Keratinocyte (primary cell): ENCODE measurements at regions not wholly inside any gene's neighbourhood (a gene's known extent, or its start where the extent isn't known, plus 50 kb on each side); places are given as distances from the start of the nearest gene placed in this dataset.

Experiments used
- DNase-seq: peaks from one replicate; pipeline ENCODE4 v3.0.0-alpha.2; 2011; ENCODE audit warnings: low read depth, missing footprints, low spot score
- FAIRE-seq: peaks from 2 replicates; lab custom pipeline; 2011; peaks lifted over from hg19 to GRCh38; lab: Jason Lieb, UNC
- H2AFZ ChIP-seq: 2 replicates; pipeline ENCODE4 v1.6.0; 2012; ENCODE audit warnings: low read length, control low read depth, inconsistent platforms; ENCODE audit not compliant: control insufficient read depth
- H3K27ac ChIP-seq: 2 replicates; pipeline ENCODE4 v1.5.1; 2011; ENCODE audit warnings: low read length; ENCODE audit not compliant: control insufficient read depth, insufficient read depth
- H3K27me3 ChIP-seq: 3 replicates; pipeline ENCODE4 v1.6.0; 2011; ENCODE audit warnings: low read length; ENCODE audit not compliant: control insufficient read depth, insufficient read depth; ENCODE audit errors: extremely low read depth
- H3K36me3 ChIP-seq, 2 experiments: 2 replicates in 1 of 2; 3 replicates in 1 of 2; pipeline ENCODE4 v1.5.1; 2011; ENCODE audit warnings: low read length in 2 of 2, mild to moderate bottlenecking in 1 of 2; ENCODE audit not compliant: control insufficient read depth in 2 of 2, insufficient read depth in 2 of 2; ENCODE audit errors: extremely low read depth in 1 of 2
- H3K4me1 ChIP-seq: 3 replicates; pipeline ENCODE4 v1.5.1; 2011; ENCODE audit warnings: low read length; ENCODE audit not compliant: control insufficient read depth, insufficient read depth; ENCODE audit errors: extremely low read depth
- H3K4me2 ChIP-seq: 3 replicates; pipeline ENCODE4 v1.6.0; 2011; ENCODE audit warnings: low read depth, low read length; ENCODE audit not compliant: control insufficient read depth, insufficient read depth; ENCODE audit errors: extremely low read depth
- H3K4me3 ChIP-seq, 3 experiments: fragments of 200-600 bp in 1 of 3; sonication (generic) in 1 of 3; 2 replicates in 2 of 3; 3 replicates in 1 of 3; pipeline ENCODE4 v1.5.1; 2011 to 2016; ENCODE audit warnings: low read length in 3 of 3, mild to moderate bottlenecking in 3 of 3, control low read depth in 2 of 3, inconsistent platforms in 1 of 3, low read depth in 1 of 3, mixed read lengths in 1 of 3, mixed run types in 1 of 3, moderate library complexity in 1 of 3; ENCODE audit not compliant: control insufficient read depth in 2 of 3, insufficient read depth in 2 of 3; ENCODE audit errors: extremely low read depth in 1 of 3
- H3K79me2 ChIP-seq: 2 replicates; pipeline ENCODE4 v1.6.0; 2012; ENCODE audit warnings: low read length; ENCODE audit not compliant: control insufficient read depth, insufficient read depth
- H3K9ac ChIP-seq: 3 replicates; pipeline ENCODE4 v1.6.0; 2011; ENCODE audit warnings: low read length; ENCODE audit not compliant: control insufficient read depth, insufficient read depth; ENCODE audit errors: extremely low read depth
- H3K9me1 ChIP-seq: 3 replicates; pipeline ENCODE4 v1.6.0; 2011; ENCODE audit warnings: low read length; ENCODE audit not compliant: control insufficient read depth, insufficient read depth; ENCODE audit errors: extremely low read depth
- H3K9me3 ChIP-seq: 2 replicates; pipeline ENCODE4 v1.5.1; 2012; ENCODE audit warnings: low read depth, low read length; ENCODE audit not compliant: control insufficient read depth
- H4K20me1 ChIP-seq: 3 replicates; pipeline ENCODE4 v1.6.0; 2011; ENCODE audit warnings: low read length; ENCODE audit not compliant: control insufficient read depth, insufficient read depth; ENCODE audit errors: extremely low read depth
- EZH2 ChIP-seq: IDR thresholded peaks from one replicate; pipeline ENCODE4 v1.6.1; 2012; ENCODE audit warnings: inconsistent platforms, mild to moderate bottlenecking, low read length, moderate library complexity
- dilution Hi-C: fragments of 300-500 bp; cut with MboI; formaldehyde crosslinking; loops from one replicate; pipeline ENCODE4 v1.7.0; 2020; ENCODE audit warnings: low sequenced_read_pairs; ENCODE audit not compliant: extremely low pct_ligation_motif_present
- TF ChIP-seq, protein P1 (sequence below), 3 experiments: IDR thresholded peaks in 1 of 3; conservative IDR thresholded peaks in 1 of 3; optimal IDR thresholded peaks in 1 of 3; 2 replicates in 2 of 3; 3 replicates in 1 of 3; pipeline versions ENCODE3 to v1.5.1; 2011; ENCODE audit warnings: low read length in 3 of 3, mild to moderate bottlenecking in 3 of 3, moderate library complexity in 2 of 3, control low read depth in 1 of 3, inconsistent platforms in 1 of 3; ENCODE audit not compliant: insufficient read depth in 2 of 3; ENCODE audit errors: extremely low read depth in 1 of 3

GRCh38 chr4:137156054-137156453, 376.2 kb downstream of the PCDH18 start:
- no peak overlapping the region for H3K4me2 ChIP-seq
- H3K36me3 ChIP-seq = no peaks in the 10 kb centered on the region
- no peaks in the 10 kb centered on the region for H3K9me3 ChIP-seq
- H3K27ac ChIP-seq = no peak overlapping the region
- H3K79me2 ChIP-seq = no peaks in the 10 kb centered on the region
- H3K27me3 ChIP-seq = no peaks in the 10 kb centered on the region
- DNase-seq = no peak
- no peak overlapping the region for H3K9ac ChIP-seq
- no peak overlapping the region for H2AFZ ChIP-seq
- TF ChIP-seq, protein P1, sequence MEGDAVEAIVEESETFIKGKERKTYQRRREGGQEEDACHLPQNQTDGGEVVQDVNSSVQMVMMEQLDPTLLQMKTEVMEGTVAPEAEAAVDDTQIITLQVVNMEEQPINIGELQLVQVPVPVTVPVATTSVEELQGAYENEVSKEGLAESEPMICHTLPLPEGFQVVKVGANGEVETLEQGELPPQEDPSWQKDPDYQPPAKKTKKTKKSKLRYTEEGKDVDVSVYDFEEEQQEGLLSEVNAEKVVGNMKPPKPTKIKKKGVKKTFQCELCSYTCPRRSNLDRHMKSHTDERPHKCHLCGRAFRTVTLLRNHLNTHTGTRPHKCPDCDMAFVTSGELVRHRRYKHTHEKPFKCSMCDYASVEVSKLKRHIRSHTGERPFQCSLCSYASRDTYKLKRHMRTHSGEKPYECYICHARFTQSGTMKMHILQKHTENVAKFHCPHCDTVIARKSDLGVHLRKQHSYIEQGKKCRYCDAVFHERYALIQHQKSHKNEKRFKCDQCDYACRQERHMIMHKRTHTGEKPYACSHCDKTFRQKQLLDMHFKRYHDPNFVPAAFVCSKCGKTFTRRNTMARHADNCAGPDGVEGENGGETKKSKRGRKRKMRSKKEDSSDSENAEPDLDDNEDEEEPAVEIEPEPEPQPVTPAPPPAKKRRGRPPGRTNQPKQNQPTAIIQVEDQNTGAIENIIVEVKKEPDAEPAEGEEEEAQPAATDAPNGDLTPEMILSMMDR (optimal IDR thresholded peaks at IDR 0.05 in 1 of 3, IDR thresholded peaks at IDR 0.05 in 1 of 3, conservative IDR thresholded peaks at IDR 0.05 in 1 of 3; ENCODE audit: extremely low read depth in 1 of 3, insufficient read depth in 2 of 3, low read length in 3 of 3) = no peak
- no peak for TF ChIP-seq EZH2
- H3K4me3 ChIP-seq = no peak overlapping the region
- no peaks in the 10 kb centered on the region for H3K9me1 ChIP-seq
- H3K4me1 ChIP-seq = no peaks in the 10 kb centered on the region
- dilution Hi-C loops = no loop called here
- no peaks in the 10 kb centered on the region for H4K20me1 ChIP-seq
- no peak for FAIRE-seq

GRCh38 chr4:137131201-137131600, 401.1 kb downstream of the PCDH18 start:
- Histone ChIP-seq H3K27ac (no peak overlapping the region), H3K9me3 (no peaks in the 10 kb centered on the region), H3K27me3 (no peaks in the 10 kb centered on the region), H2AFZ (no peak overlapping the region), H3K9me1 (no peaks in the 10 kb centered on the region), H4K20me1 (no peaks in the 10 kb centered on the region), H3K4me2 (no peak overlapping the region), H3K36me3 (no peaks in the 10 kb centered on the region), H3K9ac (no peak overlapping the region), H3K79me2 (no peaks in the 10 kb centered on the region), H3K4me1 (no peaks in the 10 kb centered on the region), H3K4me3 (no peak overlapping the region)
- dilution Hi-C loops = no loop called here
- no peak for TF ChIP-seq EZH2
- TF ChIP-seq, protein P1 (optimal IDR thresholded peaks at IDR 0.05 in 1 of 3, IDR thresholded peaks at IDR 0.05 in 1 of 3, conservative IDR thresholded peaks at IDR 0.05 in 1 of 3; ENCODE audit: extremely low read depth in 1 of 3, insufficient read depth in 2 of 3, low read length in 3 of 3) = no peak
- DNase-seq (no peak), FAIRE-seq (no peak)
